ENCODE measurements at regions not wholly inside any gene's neighbourhood (a gene's known extent, or its start where the extent isn't known, plus 50 kb on each side); places are given as distances from the start of the nearest gene placed in this dataset.
"Not testable (repeated sequence)": the region's sequence is repeated elsewhere in the genome, so short reads cannot be mapped to it uniquely, and the experiment has no call there.

DNA sequence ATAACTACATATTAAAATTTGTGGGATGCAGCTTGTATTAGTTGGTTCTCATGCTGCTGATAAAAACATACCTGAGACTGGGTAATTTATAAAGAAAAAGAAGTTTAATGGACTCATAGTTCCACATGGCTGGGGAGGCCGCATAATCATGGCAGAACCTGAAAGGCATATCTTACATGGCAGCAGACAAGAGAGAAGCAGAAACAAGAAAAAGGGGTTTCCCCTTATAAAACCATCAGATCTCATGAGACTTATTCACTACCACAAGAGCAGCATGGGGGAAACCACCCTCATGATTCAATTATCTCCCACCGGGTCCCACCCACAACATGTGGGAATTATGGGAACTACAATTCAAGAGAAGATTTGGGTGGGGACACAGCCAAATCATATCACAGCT lies 320.3 kb upstream of the UBE2E2 start:
- TF ChIP-seq, protein P1, sequence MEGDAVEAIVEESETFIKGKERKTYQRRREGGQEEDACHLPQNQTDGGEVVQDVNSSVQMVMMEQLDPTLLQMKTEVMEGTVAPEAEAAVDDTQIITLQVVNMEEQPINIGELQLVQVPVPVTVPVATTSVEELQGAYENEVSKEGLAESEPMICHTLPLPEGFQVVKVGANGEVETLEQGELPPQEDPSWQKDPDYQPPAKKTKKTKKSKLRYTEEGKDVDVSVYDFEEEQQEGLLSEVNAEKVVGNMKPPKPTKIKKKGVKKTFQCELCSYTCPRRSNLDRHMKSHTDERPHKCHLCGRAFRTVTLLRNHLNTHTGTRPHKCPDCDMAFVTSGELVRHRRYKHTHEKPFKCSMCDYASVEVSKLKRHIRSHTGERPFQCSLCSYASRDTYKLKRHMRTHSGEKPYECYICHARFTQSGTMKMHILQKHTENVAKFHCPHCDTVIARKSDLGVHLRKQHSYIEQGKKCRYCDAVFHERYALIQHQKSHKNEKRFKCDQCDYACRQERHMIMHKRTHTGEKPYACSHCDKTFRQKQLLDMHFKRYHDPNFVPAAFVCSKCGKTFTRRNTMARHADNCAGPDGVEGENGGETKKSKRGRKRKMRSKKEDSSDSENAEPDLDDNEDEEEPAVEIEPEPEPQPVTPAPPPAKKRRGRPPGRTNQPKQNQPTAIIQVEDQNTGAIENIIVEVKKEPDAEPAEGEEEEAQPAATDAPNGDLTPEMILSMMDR (IDR thresholded peaks at IDR 0.05; ENCODE audit: extremely low read depth in 1 of 2, insufficient read depth in 1 of 2, low read depth in 1 of 2, low read length in 2 of 2), result not testable (repeated sequence)
- TF ChIP-seq POLR2A (IDR thresholded peaks at IDR 0.05; ENCODE audit: low read depth, low read length); POLR2AphosphoS5 (IDR thresholded peaks at IDR 0.05; ENCODE audit: insufficient read depth, low read depth, low read length); EZH2 (IDR thresholded peaks at IDR 0.05; ENCODE audit: borderline replicate concordance, low read depth, low read length, severe bottlenecking): not testable (repeated sequence)
- TF ChIP-seq, protein P2, sequence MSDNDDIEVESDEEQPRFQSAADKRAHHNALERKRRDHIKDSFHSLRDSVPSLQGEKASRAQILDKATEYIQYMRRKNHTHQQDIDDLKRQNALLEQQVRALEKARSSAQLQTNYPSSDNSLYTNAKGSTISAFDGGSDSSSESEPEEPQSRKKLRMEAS (IDR thresholded peaks at IDR 0.05; ENCODE audit: insufficient read depth, insufficient read length), result not testable (repeated sequence)

All from endothelial cell of umbilical vein (primary cell).